Muscle layer of duodenum (tissue), 2 donors: ENCODE measurements at regions not wholly inside any gene's neighbourhood (a gene's known extent, or its start where the extent isn't known, plus 50 kb on each side); places are given as distances from the start of the nearest gene placed in this dataset.

Experiments
- H3K27ac ChIP-seq: one replicate; pipeline ENCODE4 v1.7.0; 2013; ENCODE audit warnings: mild to moderate bottlenecking, low read length
- H3K27me3 ChIP-seq: one replicate; pipeline ENCODE4 v1.7.0; 2013; ENCODE audit warnings: low read depth, mild to moderate bottlenecking, control low read depth, low read length
- H3K36me3 ChIP-seq, 2 donors: one replicate each; pipeline ENCODE4 v1.7.0; 2013; ENCODE audit warnings: low read length in 2 of 2, control low read depth in 1 of 2, mild to moderate bottlenecking in 1 of 2; ENCODE audit not compliant: insufficient read depth in 2 of 2, control insufficient read depth in 1 of 2
- H3K4me1 ChIP-seq, 2 donors: one replicate each; pipeline ENCODE4 v1.7.0; 2013; ENCODE audit warnings: low read length in 2 of 2, mild to moderate bottlenecking in 2 of 2, control low read depth in 1 of 2, moderate library complexity in 1 of 2; ENCODE audit not compliant: insufficient read depth in 2 of 2, control insufficient read depth in 1 of 2
- H3K4me3 ChIP-seq, 2 donors: one replicate each; pipeline ENCODE4 v1.7.0; 2013; ENCODE audit warnings: low read length in 2 of 2, low read depth in 1 of 2, mild to moderate bottlenecking in 1 of 2
- H3K9me3 ChIP-seq, 2 donors: one replicate each; pipeline ENCODE4 v1.7.0; 2013; ENCODE audit warnings: low read length in 2 of 2, control low read depth in 1 of 2, mild to moderate bottlenecking in 1 of 2; ENCODE audit not compliant: control insufficient read depth in 1 of 2
- donor health status: healthy.

DNA sequence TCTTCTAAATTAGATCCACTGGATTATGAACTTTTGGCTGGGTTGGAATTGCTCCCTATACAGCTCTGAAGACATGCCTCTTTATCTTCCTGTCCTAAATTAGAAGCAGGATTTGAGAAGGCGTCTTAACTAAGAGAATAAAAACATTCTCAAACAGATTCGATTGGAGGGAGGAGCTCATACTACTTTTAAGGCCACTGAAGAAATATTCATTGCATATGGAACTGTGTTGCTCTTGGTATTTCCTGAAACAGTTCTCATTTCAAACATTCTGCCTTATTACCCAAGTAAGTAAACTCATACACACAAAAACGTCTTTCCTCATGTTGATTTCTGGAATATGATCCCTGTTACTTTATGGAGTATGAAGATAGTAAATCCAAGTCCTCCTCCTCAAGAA, 519.7 kb upstream of the CDH4 start:
- H3K4me1 ChIP-seq, result no peaks in the 10 kb centered on the region

DNA sequence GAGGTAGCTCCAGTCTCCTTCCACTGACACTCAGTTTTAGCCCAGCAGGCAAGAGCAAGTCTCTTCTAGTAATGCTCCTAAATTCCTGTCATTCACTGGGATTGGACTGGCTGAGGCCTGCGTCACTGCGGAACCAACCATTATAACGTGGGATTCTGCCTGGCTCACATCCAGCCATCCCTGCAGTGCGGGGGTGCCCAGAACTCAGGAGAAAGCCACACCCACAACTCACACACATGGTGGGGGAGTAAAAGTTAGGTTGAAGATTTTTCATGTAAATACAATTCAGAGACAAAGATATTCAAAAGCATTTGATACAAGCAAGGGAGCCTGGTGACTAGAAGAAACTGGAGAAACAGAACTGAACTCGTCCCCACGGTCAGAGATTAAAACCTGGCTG, 504.0 kb upstream of the CDH4 start:
- no peak overlapping the region for H3K4me3 ChIP-seq
- no peaks in the 10 kb centered on the region for H3K4me1 ChIP-seq
- no peak overlapping the region for H3K27ac ChIP-seq
- H3K36me3 ChIP-seq, result no peaks in the 10 kb centered on the region
- no peaks in the 10 kb centered on the region for H3K27me3 ChIP-seq
- peaks cover 0 to 3% of the 10 kb centered on the region in 2 donors for H3K9me3 ChIP-seq

More for the DNA sequence above, 519.7 kb upstream of the CDH4 start:
- H3K36me3 ChIP-seq, result no peaks in the 10 kb centered on the region
- no peaks in the 10 kb centered on the region for H3K27me3 ChIP-seq
- H3K9me3 ChIP-seq, result peaks cover 0 to 2% of the 10 kb centered on the region in 2 donors
- H3K4me3 ChIP-seq, result no peak overlapping the region
- H3K27ac ChIP-seq, result no peak overlapping the region

DNA sequence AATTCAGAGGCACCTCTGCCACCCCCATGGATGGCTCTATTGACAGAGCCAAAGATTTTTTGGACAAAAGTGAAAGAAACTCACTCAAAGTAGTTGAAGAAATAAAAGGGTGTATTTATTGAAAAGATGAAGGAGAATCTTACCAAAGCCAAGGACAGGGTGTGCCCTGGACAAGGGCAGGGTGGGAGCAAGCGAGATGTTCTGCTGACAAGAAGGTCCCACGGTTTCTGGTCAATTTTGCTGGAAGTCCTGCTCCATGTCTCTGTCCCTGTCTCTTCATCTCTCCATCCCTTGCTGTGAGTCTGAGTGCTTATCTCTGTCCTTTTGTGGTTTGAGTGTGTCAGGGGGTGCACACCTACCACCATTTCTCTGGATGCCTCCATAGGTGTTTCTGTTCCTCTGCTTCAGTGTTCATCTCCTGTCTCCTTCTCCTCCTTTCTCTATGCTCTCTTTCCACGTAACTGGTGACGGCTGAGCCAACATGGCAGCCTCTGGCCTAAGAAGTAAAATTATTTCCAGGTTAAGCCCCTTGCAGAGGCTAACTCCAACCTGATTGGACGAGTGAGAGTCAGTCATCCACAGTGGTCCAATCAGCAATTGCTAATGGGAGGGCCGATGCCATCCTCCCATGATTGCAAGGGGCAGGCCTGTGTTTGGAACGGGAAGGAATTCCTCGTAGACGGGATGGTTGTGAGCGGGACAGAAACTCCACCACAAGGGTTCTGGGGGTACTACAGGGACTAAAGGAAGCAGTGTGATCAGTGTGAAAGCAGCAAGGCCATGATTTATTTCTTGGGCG, 502.1 kb upstream of the CDH4 start:
- Histone ChIP-seq H3K27ac (no peak overlapping the region), H3K4me1 (no peaks in the 10 kb centered on the region), H3K27me3 (no peaks in the 10 kb centered on the region)

DNA sequence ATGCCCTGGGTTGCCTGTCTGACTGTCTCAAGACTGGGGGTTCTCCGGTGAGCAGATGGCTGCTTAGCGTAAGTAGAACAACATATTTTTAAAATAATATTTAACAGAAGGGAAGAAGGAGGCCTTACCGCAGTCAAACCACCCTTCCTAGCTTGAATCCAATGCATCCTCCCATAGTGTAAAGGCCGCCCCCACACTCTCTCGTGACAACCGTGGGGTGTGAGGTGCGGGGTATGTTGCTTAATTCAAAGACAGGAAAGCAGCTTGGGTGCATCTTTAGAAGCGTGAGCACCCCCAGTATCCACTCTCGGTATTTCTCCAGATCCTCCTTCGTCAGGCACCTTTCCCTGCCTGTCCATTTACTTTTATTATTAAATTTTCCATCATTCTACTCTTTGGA, 501.2 kb upstream of the CDH4 start:
- H3K4me3 ChIP-seq, result no peak overlapping the region

More for the DNA sequence above, 502.1 kb upstream of the CDH4 start:
- Histone ChIP-seq H3K9me3 (no peaks in the 10 kb centered on the region), H3K36me3 (no peaks in the 10 kb centered on the region), H3K4me3 (no peak overlapping the region)

DNA sequence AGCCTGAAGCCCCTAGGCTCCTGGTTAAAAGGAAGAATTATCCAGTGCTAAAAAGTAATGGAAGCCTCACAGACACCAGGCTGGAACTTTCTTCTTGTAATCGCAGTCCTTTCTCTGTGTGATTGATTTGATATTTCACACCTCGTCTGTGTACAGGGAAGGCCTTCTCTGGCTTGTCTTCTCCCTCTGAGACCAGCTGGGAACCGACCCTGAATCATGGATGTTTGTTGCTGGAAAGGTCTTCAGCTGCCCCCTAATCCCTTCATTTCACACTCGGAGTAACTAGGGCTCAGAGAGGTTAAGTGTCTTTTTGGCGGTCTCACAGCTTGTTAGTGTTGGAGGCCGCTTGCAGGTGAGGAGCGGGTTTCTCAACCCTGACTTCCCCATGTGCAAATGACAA, 500.2 kb upstream of the CDH4 start:
- no peaks in the 10 kb centered on the region for H3K36me3 ChIP-seq
- no peaks in the 10 kb centered on the region for H3K9me3 ChIP-seq
- H3K4me1 ChIP-seq, result no peaks in the 10 kb centered on the region
- H3K4me3 ChIP-seq, result no peak overlapping the region
- no peaks in the 10 kb centered on the region for H3K27me3 ChIP-seq
- no peak overlapping the region for H3K27ac ChIP-seq

More for the DNA sequence above, 501.2 kb upstream of the CDH4 start:
- no peaks in the 10 kb centered on the region for H3K9me3 ChIP-seq
- no peaks in the 10 kb centered on the region for H3K4me1 ChIP-seq
- H3K27ac ChIP-seq, result no peak overlapping the region
- H3K27me3 ChIP-seq, result no peaks in the 10 kb centered on the region
- H3K36me3 ChIP-seq, result no peaks in the 10 kb centered on the region

DNA sequence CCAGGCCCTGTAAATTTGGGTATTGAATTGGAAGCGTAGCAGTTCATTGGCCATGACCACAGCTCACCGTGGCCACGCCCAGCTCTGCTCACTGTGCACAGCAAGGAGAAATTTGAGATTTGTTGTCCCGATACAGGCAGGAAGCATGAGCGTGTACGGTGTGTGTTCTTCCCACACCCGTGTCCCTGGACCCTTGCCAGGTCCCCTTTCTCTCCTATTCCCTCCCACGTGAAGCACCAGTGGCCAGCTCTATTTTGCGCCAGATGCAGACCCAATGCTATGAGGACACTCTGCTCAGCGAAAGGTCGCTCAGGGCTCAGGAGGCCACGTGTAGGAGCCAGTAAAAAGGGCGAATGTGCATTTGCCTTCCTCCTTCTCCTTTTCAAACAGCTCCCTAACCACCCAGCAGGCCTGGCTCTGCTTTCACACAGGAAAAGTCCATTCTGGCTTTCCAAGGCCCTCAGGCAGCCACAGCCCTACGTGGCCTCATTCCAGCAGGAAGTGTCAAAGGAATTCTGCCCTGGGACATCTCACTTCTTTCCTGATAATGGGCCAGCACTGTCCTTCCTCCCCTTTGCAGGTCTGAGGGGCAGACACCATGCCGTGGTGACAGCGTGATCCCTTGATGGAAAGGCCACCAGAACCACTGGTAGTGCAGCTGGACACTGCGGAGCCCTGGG, 499.2 kb upstream of the CDH4 start:
- no peak overlapping the region for H3K27ac ChIP-seq

DNA sequence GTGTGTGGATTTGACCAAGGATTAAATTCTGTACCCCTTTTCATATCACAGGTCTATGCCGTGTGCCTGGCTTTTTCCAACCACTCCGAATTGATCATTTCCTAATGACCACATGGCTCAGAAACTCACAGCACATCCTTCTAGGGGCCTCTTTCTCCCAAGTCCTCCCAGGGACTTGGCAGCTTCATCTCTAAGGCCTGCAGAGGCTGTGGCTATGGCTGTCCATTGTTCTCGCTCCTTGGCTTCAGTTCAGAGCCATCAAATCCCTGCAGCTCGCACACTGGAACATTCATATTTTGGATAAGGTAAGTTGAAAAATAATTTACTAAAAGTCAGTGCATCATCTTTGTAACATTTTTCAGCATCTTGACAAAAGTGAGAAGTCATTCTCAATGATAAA, 497.2 kb upstream of the CDH4 start:
- no peaks in the 10 kb centered on the region for H3K4me1 ChIP-seq
- no peaks in the 10 kb centered on the region for H3K36me3 ChIP-seq
- H3K27me3 ChIP-seq, result no peaks in the 10 kb centered on the region
- no peak overlapping the region for H3K4me3 ChIP-seq
- no peaks in the 10 kb centered on the region for H3K9me3 ChIP-seq
- H3K27ac ChIP-seq, result no peak overlapping the region

More for the DNA sequence above, 499.2 kb upstream of the CDH4 start:
- no peaks in the 10 kb centered on the region for H3K4me1 ChIP-seq
- no peak overlapping the region for H3K4me3 ChIP-seq
- no peaks in the 10 kb centered on the region for H3K9me3 ChIP-seq
- H3K36me3 ChIP-seq, result no peaks in the 10 kb centered on the region
- no peaks in the 10 kb centered on the region for H3K27me3 ChIP-seq

DNA sequence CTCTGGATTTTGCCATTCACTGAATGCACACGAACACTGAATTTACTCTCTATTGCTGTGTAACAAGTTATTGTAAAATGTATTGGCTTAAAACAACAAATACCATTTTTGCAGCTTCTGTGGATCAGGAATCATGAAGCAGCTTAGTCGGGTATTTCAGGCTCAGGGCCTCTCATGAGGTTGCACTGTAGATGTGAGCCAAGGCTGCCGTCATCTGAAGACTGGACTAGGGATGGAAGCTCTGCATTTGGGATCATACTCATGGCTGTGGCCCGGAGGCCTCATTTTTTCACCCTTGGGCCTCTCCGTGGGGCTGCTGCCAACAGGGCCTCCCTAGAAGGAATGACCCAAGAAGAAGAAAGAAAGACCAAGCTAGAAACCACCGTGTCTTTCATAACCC, 492.4 kb upstream of the CDH4 start:
- Histone ChIP-seq H3K4me1 (no peaks in the 10 kb centered on the region), H3K27ac (no peak overlapping the region), H3K27me3 (no peaks in the 10 kb centered on the region), H3K36me3 (no peaks in the 10 kb centered on the region), H3K9me3 (no peaks in the 10 kb centered on the region), H3K4me3 (no peak overlapping the region)

DNA sequence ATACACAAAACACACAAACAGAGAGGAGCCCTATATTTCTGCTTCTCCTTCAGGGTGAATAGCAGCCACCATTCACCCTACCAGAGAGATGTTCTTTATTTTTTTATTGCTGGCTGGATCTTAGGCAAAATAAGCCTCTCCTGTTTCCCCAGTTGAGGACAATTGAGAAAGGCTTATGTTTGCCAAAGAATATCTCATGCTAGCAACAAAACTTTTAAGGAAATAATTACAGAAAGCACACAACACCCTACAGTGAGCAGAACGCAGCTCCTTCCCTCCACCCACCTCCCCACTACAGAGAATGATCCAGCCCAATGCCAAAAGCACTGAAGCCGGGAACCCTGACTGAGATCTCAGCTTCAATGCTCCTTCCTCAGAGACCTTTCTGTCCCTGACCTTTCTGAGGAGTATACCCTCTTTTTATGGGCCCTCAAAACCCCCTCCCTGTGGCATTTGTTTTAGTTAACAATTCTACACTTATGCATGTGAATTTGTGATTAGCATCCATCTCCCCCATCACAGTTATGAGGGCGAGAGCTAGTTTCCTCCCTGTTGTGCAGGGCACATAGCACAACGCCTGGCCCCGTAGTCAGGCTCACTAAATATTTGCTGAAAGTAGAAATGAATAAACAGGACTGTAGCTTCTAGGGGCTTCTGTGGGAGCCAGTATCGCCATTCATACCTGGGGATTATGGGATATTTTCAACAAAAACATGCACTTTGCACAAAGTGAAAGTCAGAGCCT, 491.6 kb upstream of the CDH4 start:
- no peaks in the 10 kb centered on the region for H3K36me3 ChIP-seq
- no peak overlapping the region for H3K4me3 ChIP-seq
- no peaks in the 10 kb centered on the region for H3K27me3 ChIP-seq
- H3K27ac ChIP-seq, result no peak overlapping the region
- H3K4me1 ChIP-seq, result no peaks in the 10 kb centered on the region
- H3K9me3 ChIP-seq, result no peaks in the 10 kb centered on the region

DNA sequence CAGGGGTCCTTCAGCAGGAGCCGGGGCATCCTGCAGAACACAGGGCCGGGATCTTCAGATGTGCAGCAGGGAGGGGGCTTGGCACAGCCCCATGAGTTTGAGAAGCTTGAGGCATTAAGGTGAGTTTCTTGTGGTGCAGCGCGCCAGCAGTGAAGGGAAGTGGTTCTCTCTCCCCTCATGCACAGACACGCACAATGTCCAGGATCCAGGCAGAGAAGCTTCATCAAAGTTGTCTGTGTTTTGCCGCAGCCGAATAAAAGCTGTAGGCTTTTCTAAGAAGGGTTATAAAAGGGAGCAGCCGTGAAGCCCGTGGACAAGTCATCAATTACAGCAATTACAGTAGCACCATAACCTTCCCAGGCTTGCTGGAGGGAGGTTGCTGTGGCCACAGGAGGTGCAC, 491.0 kb upstream of the CDH4 start:
- no peaks in the 10 kb centered on the region for H3K36me3 ChIP-seq

DNA sequence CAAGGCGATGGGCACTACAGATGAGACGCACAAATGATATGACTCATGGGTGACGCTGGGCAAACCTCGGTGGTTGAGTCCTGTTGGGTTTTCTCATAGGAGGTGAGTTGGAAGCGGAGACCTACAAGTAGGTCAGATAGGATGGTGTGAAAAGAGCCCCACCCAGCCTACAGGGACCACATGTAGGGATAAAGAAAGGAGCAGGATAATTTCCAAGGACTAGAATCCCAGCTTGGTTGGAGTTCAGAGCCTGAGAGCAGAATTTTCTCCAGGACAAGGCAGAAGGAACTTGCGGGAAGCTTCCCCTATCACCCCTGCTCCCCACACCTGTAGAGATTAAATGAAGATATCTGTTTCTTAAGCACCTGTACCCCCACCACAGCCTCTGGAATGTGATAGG, 489.7 kb upstream of the CDH4 start:
- Histone ChIP-seq H3K4me3 (no peak overlapping the region), H3K36me3 (no peaks in the 10 kb centered on the region), H3K9me3 (no peaks in the 10 kb centered on the region), H3K4me1 (no peaks in the 10 kb centered on the region), H3K27ac (no peak overlapping the region), H3K27me3 (no peaks in the 10 kb centered on the region)

More for the DNA sequence above, 491.0 kb upstream of the CDH4 start:
- no peaks in the 10 kb centered on the region for H3K4me1 ChIP-seq
- no peak overlapping the region for H3K27ac ChIP-seq
- no peaks in the 10 kb centered on the region for H3K27me3 ChIP-seq
- H3K9me3 ChIP-seq, result no peaks in the 10 kb centered on the region
- H3K4me3 ChIP-seq, result no peak overlapping the region
